Epithelial cell of proximal tubule (primary cell): ENCODE measurements at regions not wholly inside any gene's neighbourhood (a gene's known extent, or its start where the extent isn't known, plus 50 kb on each side); places are given as distances from the start of the nearest gene placed in this dataset.

Experiments used
- DNase-seq: peaks from one replicate; pipeline ENCODE4 v3.0.0-alpha.2; 2011; ENCODE audit warnings: low read depth
- H3K4me3 ChIP-seq: 2 replicates; pipeline ENCODE4 v1.5.1; 2011; ENCODE audit warnings: low read depth, mild to moderate bottlenecking, low read length
- CTCF ChIP-seq: conservative IDR thresholded peaks from 2 replicates; pipeline ENCODE4 v1.5.1; 2012; ENCODE audit warnings: low read depth, mild to moderate bottlenecking, low read length

GRCh38 chr16:6692874-6693273 lies 639.8 kb upstream of the RBFOX1 start:
- no peak for TF ChIP-seq CTCF
- DNase-seq = no peak
- no peak overlapping the region for H3K4me3 ChIP-seq

GRCh38 chr16:6690741-6691140 lies 641.9 kb upstream of the RBFOX1 start:
- H3K4me3 ChIP-seq = no peak overlapping the region
- no peak for DNase-seq
- TF ChIP-seq CTCF = no peak

- TF ChIP-seq CTCF = no peak
- H3K4me3 ChIP-seq = no peak overlapping the region
- no peak for DNase-seq
Observed at GRCh38 chr16:6689643-6690042, 643.0 kb upstream of the RBFOX1 start.

GRCh38 chr16:6687593-6687992 lies 645.1 kb upstream of the RBFOX1 start:
- no peak overlapping the region for H3K4me3 ChIP-seq
- DNase-seq = no peak
- no peak for TF ChIP-seq CTCF

- no peak overlapping the region for H3K4me3 ChIP-seq
- TF ChIP-seq CTCF = peak; percentile 62
- peak; percentile 2 for DNase-seq
Observed at GRCh38 chr16:6684076-6684673, 648.5 kb upstream of the RBFOX1 start.

GRCh38 chr16:6682142-6682811 lies 650.4 kb upstream of the RBFOX1 start:
- TF ChIP-seq CTCF = peak; percentile 78
- H3K4me3 ChIP-seq = no peak overlapping the region
- DNase-seq = no peak

- no peak for TF ChIP-seq CTCF
- no peak overlapping the region for H3K4me3 ChIP-seq
Observed at GRCh38 chr16:6678586-6678985, 654.1 kb upstream of the RBFOX1 start.

More at GRCh38 chr16:6678586-6678985, 654.1 kb upstream of the RBFOX1 start:
- no peak for DNase-seq
